Adrenal gland (tissue), 5 donors: ENCODE measurements at regions not wholly inside any gene's neighbourhood (a gene's known extent, or its start where the extent isn't known, plus 50 kb on each side); places are given as distances from the start of the nearest gene placed in this dataset.
"Not testable (repeated sequence)": the region's sequence is repeated elsewhere in the genome, so short reads cannot be mapped to it uniquely, and the experiment has no call there.

Experiments
- CTCF ChIP-seq, 6 experiments: fragments of 450-650 bp in 4 of 6; fragments of 200-600 bp in 2 of 6; sonication (generic) in 1 of 6; IDR thresholded peaks; 1 replicate in 5 of 6; 2 replicates in 1 of 6; pipeline versions ENCODE4 v1.5.1 to v1.8.0; 2016 to 2021; ENCODE audit warnings: antibody characterized with exemption in 6 of 6, mild to moderate bottlenecking in 2 of 6, moderate library complexity in 1 of 6
- POLR2A ChIP-seq, 2 donors: fragments of 450-650 bp; IDR thresholded peaks; one replicate each; pipeline ENCODE4 v1.6.1; 2017; ENCODE audit warnings: antibody characterized with exemption in 2 of 2, mild to moderate bottlenecking in 2 of 2, moderate library complexity in 1 of 2
- donor health status: DM: no; HTN: no; CAD: no.

GRCh38 chr3:20427268-20427667, 241.3 kb upstream of the SGO1 start:
- not testable (repeated sequence) for TF ChIP-seq POLR2A, CTCF (IDR thresholded peaks at IDR 0.05)
